Hematopoietic multipotent progenitor cell treated with erythropoietin and hydrocortisone succinate and interleukin-3 and kit ligand, for 6 days (in vitro differentiated cells): ENCODE measurements at regions not wholly inside any gene's neighbourhood (a gene's known extent, or its start where the extent isn't known, plus 50 kb on each side); places are given as distances from the start of the nearest gene placed in this dataset.

Experiments
- DNase-seq: peaks from one replicate; pipeline ENCODE4 v3.0.0-alpha.2; 2015

- no peak for DNase-seq
These were observed 737.1 kb downstream of the FAT4 start for GRCh38 chr4:126051689-126052424.

GRCh38 chr4:126056116-126056650 lies 741.4 kb downstream of the FAT4 start:
- no peak for DNase-seq

GRCh38 chr4:126057371-126057770 lies 742.6 kb downstream of the FAT4 start:
- no peak for DNase-seq

GRCh38 chr4:126058596-126058995 lies 743.8 kb downstream of the FAT4 start:
- DNase-seq: no peak

- no peak for DNase-seq
These were observed 746.9 kb downstream of the FAT4 start for GRCh38 chr4:126061655-126062054.

- no peak for DNase-seq
These were observed 750.3 kb downstream of the FAT4 start for GRCh38 chr4:126065016-126065415.

- DNase-seq: no peak
These were observed 756.9 kb downstream of the FAT4 start for GRCh38 chr4:126071346-126072333.

GRCh38 chr4:126081336-126081735 lies 766.6 kb downstream of the FAT4 start:
- no peak for DNase-seq

- DNase-seq: no peak
These were observed 771.3 kb downstream of the FAT4 start for GRCh38 chr4:126086041-126086440.

- DNase-seq: no peak
These were observed 772.3 kb downstream of the FAT4 start for GRCh38 chr4:126087101-126087500.

GRCh38 chr4:126097155-126097799 lies 782.5 kb downstream of the FAT4 start:
- DNase-seq: no peak

- DNase-seq: peak; percentile 19
These were observed 791.9 kb downstream of the FAT4 start for GRCh38 chr4:126106658-126107057.

- DNase-seq: no peak
These were observed 795.1 kb downstream of the FAT4 start for GRCh38 chr4:126109836-126110235.

- no peak for DNase-seq
These were observed 798.3 kb downstream of the FAT4 start for GRCh38 chr4:126113058-126113457.

- no peak for DNase-seq
These were observed 809.0 kb downstream of the FAT4 start for GRCh38 chr4:126123611-126124325.

GRCh38 chr4:126124818-126125217 lies 810.1 kb downstream of the FAT4 start:
- no peak for DNase-seq

GRCh38 chr4:126130215-126130614 lies 815.5 kb downstream of the FAT4 start:
- DNase-seq: no peak

- no peak for DNase-seq
These were observed 822.4 kb downstream of the FAT4 start for GRCh38 chr4:126136922-126137781.

GRCh38 chr4:126137782-126138170 lies 823.0 kb downstream of the FAT4 start:
- DNase-seq: no peak

- DNase-seq: no peak
These were observed 829.9 kb downstream of the FAT4 start for GRCh38 chr4:126144543-126145237.

- DNase-seq: no peak
These were observed 853.7 kb downstream of the FAT4 start for GRCh38 chr4:126168484-126168883.
